Anterior cingulate cortex (tissue), 58 donors: ENCODE measurements at regions not wholly inside any gene's neighbourhood (a gene's known extent, or its start where the extent isn't known, plus 50 kb on each side); places are given as distances from the start of the nearest gene placed in this dataset.
"Not testable (repeated sequence)": the region's sequence is repeated elsewhere in the genome, so short reads cannot be mapped to it uniquely, and the experiment has no call there.

Experiments
- DNase-seq, 58 donors: peaks; one replicate each; lab custom pipeline; 2025; lab: John Stamatoyannopoulos, UW

GRCh38 chr7:136266457-136266856 is 289.3 kb upstream of the MTPN start:
- DNase-seq: no peak

- not testable (repeated sequence) for DNase-seq
Measured at GRCh38 chr7:136264304-136264703, 287.1 kb upstream of the MTPN start.

GRCh38 chr7:136263112-136263860 is 286.1 kb upstream of the MTPN start:
- not testable (repeated sequence) for DNase-seq

GRCh38 chr7:136260591-136260990 is 283.4 kb upstream of the MTPN start:
- not testable (repeated sequence) for DNase-seq

- DNase-seq: no peak
Measured at GRCh38 chr7:136259074-136259473, 281.9 kb upstream of the MTPN start.

GRCh38 chr7:136256491-136256890 is 279.3 kb upstream of the MTPN start:
- DNase-seq: no peak

- DNase-seq: no peak
Measured at GRCh38 chr7:136254148-136254547, 277.0 kb upstream of the MTPN start.

GRCh38 chr7:136251826-136252225 is 274.7 kb upstream of the MTPN start:
- no peak for DNase-seq

- no peak for DNase-seq
Measured at GRCh38 chr7:136247211-136247610, 270.1 kb upstream of the MTPN start.

GRCh38 chr7:136245327-136246004 is 268.3 kb upstream of the MTPN start:
- DNase-seq: no peak

GRCh38 chr7:136234040-136234439 is 256.9 kb upstream of the MTPN start:
- no peak for DNase-seq

- DNase-seq: no peak
Measured at GRCh38 chr7:136230210-136230609, 253.1 kb upstream of the MTPN start.

GRCh38 chr7:136229790-136230189 is 252.6 kb upstream of the MTPN start:
- no peak for DNase-seq

GRCh38 chr7:136228171-136228570 is 251.0 kb upstream of the MTPN start:
- DNase-seq: no peak

GRCh38 chr7:136214356-136214755 is 237.2 kb upstream of the MTPN start:
- no peak for DNase-seq

- no peak for DNase-seq
Measured at GRCh38 chr7:136213012-136213411, 235.9 kb upstream of the MTPN start.

GRCh38 chr7:136210664-136211063 is 233.5 kb upstream of the MTPN start:
- DNase-seq: no peak

GRCh38 chr7:136210079-136210478 is 232.9 kb upstream of the MTPN start:
- DNase-seq: no peak

GRCh38 chr7:136205956-136206355 is 228.8 kb upstream of the MTPN start:
- no peak for DNase-seq

- no peak for DNase-seq
Measured at GRCh38 chr7:136198168-136198567, 221.0 kb upstream of the MTPN start.

- DNase-seq: no peak
Measured at GRCh38 chr7:136194878-136195277, 217.7 kb upstream of the MTPN start.

GRCh38 chr7:136193940-136194339 is 216.8 kb upstream of the MTPN start:
- DNase-seq: no peak
